ENCODE measurements at regions not wholly inside any gene's neighbourhood (a gene's known extent, or its start where the extent isn't known, plus 50 kb on each side); places are given as distances from the start of the nearest gene placed in this dataset.
"Not testable (repeated sequence)": the region's sequence is repeated elsewhere in the genome, so short reads cannot be mapped to it uniquely, and the experiment has no call there.

GRCh38 chr9:104313396-104314110 is 190.5 kb upstream of the OR13F1 start:
- BruUV-seq (replicated peaks): no TSS peak
- Histone ChIP-seq H3K27ac (ENCODE audit: low read depth, low read length) (no peak overlapping the region), H3K9me3 (ENCODE audit: control insufficient read depth in 1 of 2, insufficient read depth in 1 of 2, low read depth in 1 of 2, low read length in 2 of 2) (no peaks in the 10 kb centered on the region), H4K20me1 (ENCODE audit: insufficient read depth) (no peaks in the 10 kb centered on the region), H3K9me2 (ENCODE audit: insufficient read depth) (no peaks in the 10 kb centered on the region), H3K27me3 (ENCODE audit: insufficient read depth, low read length) (no peaks in the 10 kb centered on the region), H3K9ac (ENCODE audit: low read length) (no peak overlapping the region), H3K4me2 (ENCODE audit: low read length) (no peak overlapping the region), H3K79me2 (ENCODE audit: insufficient read depth, low read length) (no peaks in the 10 kb centered on the region), H3K4me1 (ENCODE audit: control insufficient read depth in 1 of 2, insufficient read depth in 2 of 2, low read length in 2 of 2) (no peaks in the 10 kb centered on the region), H2AFZ (ENCODE audit: low read depth, low read length, poor library complexity, severe bottlenecking) (no peak overlapping the region), H3K36me3 (ENCODE audit: control insufficient read depth in 1 of 2, insufficient read depth in 2 of 2, low read length in 2 of 2) (no peaks in the 10 kb centered on the region), H3K4me3 (replicated peaks in 1 of 2; ENCODE audit: low read depth in 1 of 2, low read length in 2 of 2) (no peak overlapping the region)
- intact Hi-C loops (cut with micrococcal nuclease): no loop called here
- ChIA-PET POLR2A (no interaction called here), CTCF (no interaction called here), RAD21 (ENCODE audit: low non-redundant PET in 1 of 2, low total read pairs in 2 of 2, uncharacterized antibody in 2 of 2, unreplicated experiment in 2 of 2) (no interaction called here)
- ATAC-seq (no peak), DNase-seq (ENCODE audit: low read depth, low spot score) (no peak)
- no peak for TF ChIP-seq YY1 (IDR thresholded peaks at IDR 0.05; ENCODE audit: extremely low read depth, insufficient replicate concordance, low read depth, low read length)
- TF ChIP-seq ELF1 (IDR thresholded peaks at IDR 0.05; ENCODE audit: borderline replicate concordance, low read depth): no peak
- no peak for TF ChIP-seq EZH2 (IDR thresholded peaks at IDR 0.05)
- TF ChIP-seq ZFX (IDR thresholded peaks at IDR 0.05): no peak
- no peak for TF ChIP-seq SRF (IDR thresholded peaks at IDR 0.05; ENCODE audit: low read depth)
- TF ChIP-seq SIN3A (IDR thresholded peaks at IDR 0.05; ENCODE audit: low read depth): no peak
- no peak for TF ChIP-seq MAX (IDR thresholded peaks at IDR 0.05)
- TF ChIP-seq RAD21 (IDR thresholded peaks at IDR 0.05; ENCODE audit: low read depth): no peak
- no peak for TF ChIP-seq SP1 (IDR thresholded peaks at IDR 0.05; ENCODE audit: low read depth)
- TF ChIP-seq EZH2phosphoT487 (IDR thresholded peaks at IDR 0.05; ENCODE audit: borderline replicate concordance): no peak
- TF ChIP-seq TCF7L2 (IDR thresholded peaks at IDR 0.05; ENCODE audit: borderline replicate concordance, extremely low read depth, insufficient read depth, insufficient read length): no peak
- TF ChIP-seq FOSL1 (IDR thresholded peaks at IDR 0.05; ENCODE audit: low read depth): no peak
- TF ChIP-seq CEBPB (IDR thresholded peaks at IDR 0.05; ENCODE audit: low read depth): no peak
- no peak for TF ChIP-seq ATF3 (IDR thresholded peaks at IDR 0.05)

GRCh38 chr9:104316201-104317009 is 187.7 kb upstream of the OR13F1 start:
- POLR2A ChIA-PET; H3K9ac ChIP-seq (ENCODE audit: low read length); H3K9me2 ChIP-seq (ENCODE audit: insufficient read depth); DNase-seq (ENCODE audit: low read depth, low spot score); H3K9me3 ChIP-seq (ENCODE audit: control insufficient read depth in 1 of 2, insufficient read depth in 1 of 2, low read depth in 1 of 2, low read length in 2 of 2); H3K27ac ChIP-seq (ENCODE audit: low read depth, low read length); intact Hi-C loops (cut with micrococcal nuclease); H4K20me1 ChIP-seq (ENCODE audit: insufficient read depth); H3K4me2 ChIP-seq (ENCODE audit: low read length); H3K27me3 ChIP-seq (ENCODE audit: insufficient read depth, low read length); H3K4me3 ChIP-seq (replicated peaks in 1 of 2; ENCODE audit: low read depth in 1 of 2, low read length in 2 of 2); ATAC-seq; H3K79me2 ChIP-seq (ENCODE audit: insufficient read depth, low read length); RAD21 ChIA-PET (ENCODE audit: low non-redundant PET in 1 of 2, low total read pairs in 2 of 2, uncharacterized antibody in 2 of 2, unreplicated experiment in 2 of 2); H2AFZ ChIP-seq (ENCODE audit: low read depth, low read length, poor library complexity, severe bottlenecking); H3K4me1 ChIP-seq (ENCODE audit: control insufficient read depth in 1 of 2, insufficient read depth in 2 of 2, low read length in 2 of 2); CTCF ChIA-PET; H3K36me3 ChIP-seq (ENCODE audit: control insufficient read depth in 1 of 2, insufficient read depth in 2 of 2, low read length in 2 of 2); BruUV-seq (replicated peaks): not testable (repeated sequence)

Data from HCT116 (cell line).